ENCODE measurements at regions not wholly inside any gene's neighbourhood (a gene's known extent, or its start where the extent isn't known, plus 50 kb on each side); places are given as distances from the start of the nearest gene placed in this dataset.

DNA sequence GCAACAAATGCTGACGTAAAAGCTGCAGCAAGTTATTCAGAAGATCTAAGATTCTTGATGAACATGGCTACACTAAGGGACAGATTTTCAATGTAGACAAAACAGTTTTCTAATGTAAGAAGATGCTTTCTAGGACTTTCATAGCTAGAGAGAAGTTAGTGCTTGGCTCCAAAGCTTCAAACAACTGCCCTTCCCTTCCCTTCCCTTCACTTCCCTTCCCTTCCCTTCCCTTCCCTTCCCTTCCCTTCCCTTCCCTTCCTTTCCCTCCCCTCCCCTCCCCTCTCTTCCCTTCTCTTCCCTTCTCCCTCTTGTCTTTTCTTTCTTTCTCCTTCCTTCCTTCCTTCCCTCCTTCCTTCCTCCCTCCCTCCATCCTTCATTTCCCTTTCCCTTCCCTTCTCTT lies 365.3 kb upstream of the ADGRL4 start:
- Mint-ChIP-seq H3K4me3 (no peak overlapping the region), H3K27me3 (no peaks in the 10 kb centered on the region), H3K36me3 (ENCODE audit: low read depth) (no peaks in the 10 kb centered on the region), H3K27ac (no peak overlapping the region), H3K4me1 (no peaks in the 10 kb centered on the region)
- no peak for DNase-seq
- ATAC-seq: no peak
- H3K9me3 ChIP-seq (ENCODE audit: control insufficient read depth, low read length, poor library complexity, severe bottlenecking): no peaks in the 10 kb centered on the region

GRCh38 chr1:79369091-79369490 lies 362.6 kb upstream of the ADGRL4 start:
- Mint-ChIP-seq H3K36me3 (ENCODE audit: low read depth) (no peaks in the 10 kb centered on the region), H3K27me3 (no peaks in the 10 kb centered on the region), H3K27ac (no peak overlapping the region), H3K4me1 (no peaks in the 10 kb centered on the region), H3K4me3 (no peak overlapping the region)
- ATAC-seq: no peak
- no peaks in the 10 kb centered on the region for H3K9me3 ChIP-seq (ENCODE audit: control insufficient read depth, low read length, poor library complexity, severe bottlenecking)
- no peak for DNase-seq

- ATAC-seq (no peak), DNase-seq (no peak)
- Mint-ChIP-seq H3K27ac (no peak overlapping the region), H3K4me3 (no peak overlapping the region), H3K27me3 (no peaks in the 10 kb centered on the region), H3K4me1 (no peaks in the 10 kb centered on the region), H3K36me3 (ENCODE audit: low read depth) (no peaks in the 10 kb centered on the region)
- H3K9me3 ChIP-seq (ENCODE audit: control insufficient read depth, low read length, poor library complexity, severe bottlenecking): no peaks in the 10 kb centered on the region
These were observed 358.4 kb upstream of the ADGRL4 start for GRCh38 chr1:79364896-79365295.

GRCh38 chr1:79363430-79363829 lies 356.9 kb upstream of the ADGRL4 start:
- Mint-ChIP-seq H3K36me3 (ENCODE audit: low read depth) (no peaks in the 10 kb centered on the region), H3K27ac (no peak overlapping the region), H3K4me1 (no peaks in the 10 kb centered on the region), H3K27me3 (no peaks in the 10 kb centered on the region), H3K4me3 (no peak overlapping the region)
- H3K9me3 ChIP-seq (ENCODE audit: control insufficient read depth, low read length, poor library complexity, severe bottlenecking): no peaks in the 10 kb centered on the region
- ATAC-seq (no peak), DNase-seq (no peak)

DNA sequence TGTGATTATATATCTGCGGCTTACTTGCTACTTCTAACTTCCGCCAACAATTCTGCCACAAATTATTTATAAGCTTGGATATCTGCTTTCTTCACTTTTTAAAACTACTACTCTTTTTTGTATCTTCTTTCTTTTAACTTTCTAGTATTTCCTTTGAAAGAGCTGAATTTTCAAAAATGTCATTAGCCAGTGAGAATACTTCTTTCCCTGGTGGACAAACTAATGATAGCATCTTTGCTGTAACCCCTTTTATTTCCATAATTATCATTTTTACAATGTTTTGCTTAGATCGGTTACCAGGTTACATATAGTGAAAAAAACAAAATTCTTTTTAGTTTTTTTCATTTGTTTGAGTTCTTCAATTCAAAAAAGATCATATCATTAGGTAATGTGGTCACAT lies 355.9 kb upstream of the ADGRL4 start:
- Mint-ChIP-seq H3K36me3 (ENCODE audit: low read depth) (no peaks in the 10 kb centered on the region), H3K4me1 (no peaks in the 10 kb centered on the region), H3K27me3 (no peaks in the 10 kb centered on the region), H3K4me3 (no peak overlapping the region), H3K27ac (no peak overlapping the region)
- no peaks in the 10 kb centered on the region for H3K9me3 ChIP-seq (ENCODE audit: control insufficient read depth, low read length, poor library complexity, severe bottlenecking)
- no peak for DNase-seq
- ATAC-seq: no peak

DNA sequence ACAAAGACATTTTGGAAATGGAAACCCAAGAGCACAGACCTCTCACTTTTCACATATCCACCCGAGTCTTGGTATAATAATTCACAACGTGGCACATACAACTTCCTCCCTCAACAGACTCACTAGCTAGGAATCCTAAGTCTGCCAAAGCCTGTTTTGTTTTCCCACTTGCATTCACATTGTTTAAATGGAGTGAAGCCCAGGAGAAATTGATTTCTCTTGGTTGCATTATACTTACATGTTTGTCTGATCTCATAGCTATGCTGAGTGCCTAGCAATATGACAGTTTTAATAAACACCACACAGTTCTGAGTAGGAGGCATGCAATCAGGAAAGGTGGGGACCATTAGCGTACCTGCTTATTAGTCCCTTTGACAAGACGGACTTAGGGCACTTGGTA lies 348.6 kb upstream of the ADGRL4 start:
- H3K9me3 ChIP-seq (ENCODE audit: control insufficient read depth, low read length, poor library complexity, severe bottlenecking): no peaks in the 10 kb centered on the region
- H3K36me3 Mint-ChIP-seq (ENCODE audit: low read depth): no peaks in the 10 kb centered on the region

DNA sequence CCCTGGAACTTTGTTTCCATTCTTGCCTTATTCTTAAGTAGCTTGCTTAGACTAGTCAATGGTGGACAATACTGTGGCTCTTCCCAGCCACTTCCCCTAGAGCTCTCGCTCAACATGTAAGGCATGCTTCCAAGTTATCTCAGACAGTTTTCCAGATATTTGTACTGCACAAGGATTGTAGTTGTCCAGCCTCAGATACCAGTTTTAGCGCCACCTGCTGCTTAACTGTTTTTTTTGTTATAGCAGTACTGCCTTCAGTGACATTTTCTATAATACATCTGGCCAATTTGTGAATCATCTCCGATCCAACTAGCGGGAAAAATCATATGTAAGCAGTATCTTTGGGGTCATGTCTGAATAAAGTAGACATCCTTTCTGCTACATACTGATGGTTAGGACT lies 346.7 kb upstream of the ADGRL4 start:
- no peaks in the 10 kb centered on the region for H3K9me3 ChIP-seq (ENCODE audit: control insufficient read depth, low read length, poor library complexity, severe bottlenecking)
- Mint-ChIP-seq H3K4me1 (peaks cover 2% of the 10 kb centered on the region), H3K4me3 (no peak overlapping the region), H3K27me3 (no peaks in the 10 kb centered on the region), H3K36me3 (ENCODE audit: low read depth) (no peaks in the 10 kb centered on the region), H3K27ac (no peak overlapping the region)
- ATAC-seq (no peak), DNase-seq (no peak)

More for the DNA sequence above, 348.6 kb upstream of the ADGRL4 start:
- H3K27ac Mint-ChIP-seq: no peak overlapping the region
- H3K4me3 Mint-ChIP-seq: no peak overlapping the region
- no peaks in the 10 kb centered on the region for H3K27me3 Mint-ChIP-seq
- ATAC-seq (no peak), DNase-seq (no peak)
- H3K4me1 Mint-ChIP-seq: peaks cover 2% of the 10 kb centered on the region

DNA sequence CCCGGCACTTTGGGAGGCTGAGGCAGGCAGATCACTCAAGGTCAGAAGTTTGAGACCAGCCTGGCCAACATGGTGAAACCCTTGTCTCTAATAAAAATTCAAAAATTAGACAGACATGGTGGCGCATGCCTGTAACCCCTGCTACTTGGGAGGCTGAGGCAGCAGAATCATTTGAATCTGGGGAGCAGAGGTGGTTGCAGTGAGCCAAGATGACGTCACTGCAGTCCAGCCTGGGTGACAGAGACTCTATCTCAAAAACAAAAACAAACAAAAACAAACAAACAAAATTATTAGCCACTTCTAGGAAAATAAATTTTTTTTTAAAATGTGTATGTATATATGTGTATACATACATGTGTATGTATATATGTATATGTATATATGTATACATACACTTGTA lies 320.3 kb upstream of the ADGRL4 start:
- no peak for DNase-seq
- no peaks in the 10 kb centered on the region for H3K4me1 Mint-ChIP-seq

GRCh38 chr1:79325705-79326104 lies 319.2 kb upstream of the ADGRL4 start:
- H3K9me3 ChIP-seq (ENCODE audit: control insufficient read depth, low read length, poor library complexity, severe bottlenecking): no peaks in the 10 kb centered on the region
- Mint-ChIP-seq H3K27ac (no peak overlapping the region), H3K4me1 (no peaks in the 10 kb centered on the region), H3K27me3 (no peaks in the 10 kb centered on the region), H3K36me3 (ENCODE audit: low read depth) (no peaks in the 10 kb centered on the region), H3K4me3 (no peak overlapping the region)
- ATAC-seq: no peak
- DNase-seq: no peak

More for the DNA sequence above, 320.3 kb upstream of the ADGRL4 start:
- Mint-ChIP-seq H3K36me3 (ENCODE audit: low read depth) (no peaks in the 10 kb centered on the region), H3K27me3 (no peaks in the 10 kb centered on the region), H3K4me3 (no peak overlapping the region), H3K27ac (no peak overlapping the region)
- no peaks in the 10 kb centered on the region for H3K9me3 ChIP-seq (ENCODE audit: control insufficient read depth, low read length, poor library complexity, severe bottlenecking)
- no peak for ATAC-seq

DNA sequence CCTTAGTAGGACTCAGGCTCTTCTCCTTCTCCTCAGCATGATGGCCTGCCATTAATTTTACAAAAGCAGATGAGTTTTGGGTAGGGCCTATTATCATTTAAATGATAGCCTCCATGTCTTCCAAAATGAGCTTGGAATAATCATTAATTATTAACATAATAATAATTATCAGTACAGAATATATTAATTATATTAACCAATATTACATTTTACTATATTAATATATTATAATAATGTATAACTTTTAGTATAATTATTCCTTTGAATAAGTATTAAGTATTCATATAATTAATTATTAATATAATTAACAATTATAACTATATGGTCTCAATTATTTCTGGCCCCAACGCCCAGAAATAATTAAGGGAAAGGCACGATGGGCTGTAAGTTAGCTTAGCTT lies 318.6 kb upstream of the ADGRL4 start:
- Mint-ChIP-seq H3K27me3 (no peaks in the 10 kb centered on the region), H3K36me3 (ENCODE audit: low read depth) (no peaks in the 10 kb centered on the region), H3K27ac (no peak overlapping the region), H3K4me3 (no peak overlapping the region), H3K4me1 (no peaks in the 10 kb centered on the region)
- DNase-seq: no peak
- no peak for ATAC-seq
- H3K9me3 ChIP-seq (ENCODE audit: control insufficient read depth, low read length, poor library complexity, severe bottlenecking): no peaks in the 10 kb centered on the region

DNA sequence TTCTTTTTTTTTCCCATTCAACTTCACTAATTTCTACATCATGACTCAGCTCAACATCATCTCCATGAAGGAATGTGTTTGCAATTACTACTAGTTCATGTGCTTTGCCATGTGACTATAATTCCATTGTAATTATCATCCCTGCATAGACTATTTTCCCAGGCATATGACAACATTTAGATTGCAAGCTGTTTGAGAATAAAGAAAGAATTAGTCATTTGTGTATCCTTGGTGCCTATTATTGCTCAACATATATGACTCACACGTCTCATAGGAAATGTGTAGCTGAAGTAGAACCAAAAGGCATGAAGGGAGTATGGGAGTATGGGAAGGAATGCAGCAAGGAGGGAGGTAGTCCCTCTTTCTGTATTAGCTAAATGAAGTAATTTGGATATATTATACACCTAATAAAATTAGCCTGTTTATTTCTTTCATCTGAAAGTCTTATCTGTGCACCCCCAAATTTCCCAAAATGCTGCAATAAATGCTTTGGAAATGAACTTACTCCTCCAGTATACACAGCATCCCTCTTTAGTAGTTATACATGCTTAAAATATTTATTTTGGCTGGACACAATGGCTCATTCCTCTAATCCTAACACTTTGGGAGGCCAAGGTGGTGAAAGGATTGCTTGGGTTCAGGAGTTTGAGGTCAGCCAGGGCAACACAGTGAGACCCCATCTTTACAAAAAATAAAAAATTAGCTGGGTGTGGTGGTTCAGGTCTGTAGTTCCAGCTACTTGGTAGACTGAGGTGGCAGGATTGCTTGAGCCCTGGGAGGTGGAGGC lies 316.9 kb upstream of the ADGRL4 start:
- H3K4me1 Mint-ChIP-seq: no peaks in the 10 kb centered on the region
- DNase-seq (no peak), ATAC-seq (no peak)
- H3K27me3 Mint-ChIP-seq: no peaks in the 10 kb centered on the region
- H3K4me3 Mint-ChIP-seq: no peak overlapping the region
- H3K9me3 ChIP-seq (ENCODE audit: control insufficient read depth, low read length, poor library complexity, severe bottlenecking): no peaks in the 10 kb centered on the region
- no peak overlapping the region for H3K27ac Mint-ChIP-seq
- H3K36me3 Mint-ChIP-seq (ENCODE audit: low read depth): no peaks in the 10 kb centered on the region

GRCh38 chr1:79322511-79323027 lies 316.0 kb upstream of the ADGRL4 start:
- Mint-ChIP-seq H3K36me3 (ENCODE audit: low read depth) (no peaks in the 10 kb centered on the region), H3K4me1 (no peaks in the 10 kb centered on the region), H3K27ac (no peak overlapping the region), H3K4me3 (no peak overlapping the region), H3K27me3 (no peaks in the 10 kb centered on the region)
- no peaks in the 10 kb centered on the region for H3K9me3 ChIP-seq (ENCODE audit: control insufficient read depth, low read length, poor library complexity, severe bottlenecking)
- DNase-seq: no peak
- ATAC-seq: no peak

- ATAC-seq (no peak), DNase-seq (no peak)
- no peak overlapping the region for H3K4me3 Mint-ChIP-seq
- no peak overlapping the region for H3K27ac Mint-ChIP-seq
- H3K4me1 Mint-ChIP-seq: no peaks in the 10 kb centered on the region
- no peaks in the 10 kb centered on the region for H3K9me3 ChIP-seq (ENCODE audit: control insufficient read depth, low read length, poor library complexity, severe bottlenecking)
- H3K27me3 Mint-ChIP-seq: no peaks in the 10 kb centered on the region
- H3K36me3 Mint-ChIP-seq (ENCODE audit: low read depth): no peaks in the 10 kb centered on the region
These were observed 305.9 kb upstream of the ADGRL4 start for GRCh38 chr1:79312438-79312837.

- H3K27ac Mint-ChIP-seq: no peak overlapping the region
- H3K27me3 Mint-ChIP-seq: no peaks in the 10 kb centered on the region
- H3K36me3 Mint-ChIP-seq (ENCODE audit: low read depth): no peaks in the 10 kb centered on the region
- DNase-seq: no peak
- no peaks in the 10 kb centered on the region for H3K9me3 ChIP-seq (ENCODE audit: control insufficient read depth, low read length, poor library complexity, severe bottlenecking)
- H3K4me3 Mint-ChIP-seq: no peak overlapping the region
- no peak for ATAC-seq
- H3K4me1 Mint-ChIP-seq: no peaks in the 10 kb centered on the region
These were observed 304.1 kb upstream of the ADGRL4 start for GRCh38 chr1:79310609-79311008.
